ENCODE measurements at regions not wholly inside any gene's neighbourhood (a gene's known extent, or its start where the extent isn't known, plus 50 kb on each side); places are given as distances from the start of the nearest gene placed in this dataset.

DNA sequence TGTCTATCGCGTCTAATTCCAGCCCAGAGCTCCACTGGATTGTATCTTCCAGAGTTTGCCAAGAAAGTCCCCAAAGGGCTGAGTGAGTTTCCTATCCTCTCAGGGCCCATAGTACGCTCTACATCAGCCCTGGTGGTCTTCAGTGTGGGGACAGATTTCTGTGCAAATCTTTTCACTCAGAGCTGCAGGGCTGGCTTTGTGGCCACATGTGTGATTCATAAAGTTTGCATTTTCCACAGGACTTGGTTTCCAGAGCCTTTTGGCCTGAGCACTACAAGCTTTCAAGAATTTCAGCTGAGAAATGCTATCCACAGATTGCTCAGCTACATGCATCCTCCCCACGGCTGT is 76.7 kb upstream of the CXCL14 start:
- no peaks in the 10 kb centered on the region for H3K9me3 ChIP-seq (ENCODE audit: insufficient read depth, low read length, severe bottlenecking)

DNA sequence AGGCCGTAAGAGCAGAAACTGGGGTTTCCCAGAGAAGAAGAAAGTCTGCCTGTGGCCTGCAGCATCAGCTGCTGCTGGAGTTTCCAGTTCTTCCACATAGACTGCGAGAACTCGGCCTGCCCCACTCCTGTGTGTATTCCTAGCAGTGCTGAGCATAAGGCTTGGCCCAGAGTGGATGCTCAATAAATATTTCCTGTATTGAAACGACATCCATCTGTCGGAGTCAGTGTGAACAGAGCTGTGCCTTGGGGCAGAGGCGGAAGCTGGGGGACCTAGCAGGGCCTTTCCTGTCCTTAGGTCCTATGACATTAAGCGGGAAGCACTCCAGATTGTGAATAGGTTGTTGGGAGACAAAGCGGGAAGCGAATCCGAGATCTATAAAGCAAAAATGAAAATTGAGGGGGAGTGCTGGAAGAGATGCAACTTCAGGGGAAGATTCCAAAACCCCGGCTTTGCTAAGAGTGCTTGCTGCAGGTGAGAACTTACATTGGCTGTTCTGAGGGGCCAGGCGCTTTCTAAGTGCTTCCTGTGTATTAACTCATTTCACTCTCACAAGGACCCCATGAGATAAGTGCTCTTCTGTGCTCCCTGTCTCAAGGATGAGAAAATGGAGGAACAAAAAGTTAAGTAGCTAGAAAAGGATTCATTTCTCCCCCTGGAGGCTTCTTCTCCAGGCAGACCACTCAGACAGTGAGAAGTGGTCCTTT is 76.1 kb upstream of the CXCL14 start:
- no peak overlapping the region for H2AFZ ChIP-seq (ENCODE audit: low read depth, low read length)
- no peaks in the 10 kb centered on the region for H3K36me3 ChIP-seq (ENCODE audit: insufficient read depth, low read length)
- DNase-seq (no peak), ATAC-seq (ENCODE audit: insufficient read depth, low read depth) (no peak)
- H3K4me2 ChIP-seq (ENCODE audit: insufficient read depth, low read length), result no peak overlapping the region
- peaks cover 9% of the 10 kb centered on the region for H3K27me3 ChIP-seq (ENCODE audit: insufficient read depth, low read length, poor library complexity)
- H3K27ac ChIP-seq (ENCODE audit: low read length), result no peak overlapping the region
- H3K79me2 ChIP-seq (ENCODE audit: insufficient read depth, low read length), result no peaks in the 10 kb centered on the region
- no peaks in the 10 kb centered on the region for H3K4me1 ChIP-seq (ENCODE audit: insufficient read depth, low read length)
- TF ChIP-seq EZH2 (IDR thresholded peaks at IDR 0.05; ENCODE audit: borderline replicate concordance, low read depth, low read length, severe bottlenecking), result no peak
- TF ChIP-seq, protein P1, sequence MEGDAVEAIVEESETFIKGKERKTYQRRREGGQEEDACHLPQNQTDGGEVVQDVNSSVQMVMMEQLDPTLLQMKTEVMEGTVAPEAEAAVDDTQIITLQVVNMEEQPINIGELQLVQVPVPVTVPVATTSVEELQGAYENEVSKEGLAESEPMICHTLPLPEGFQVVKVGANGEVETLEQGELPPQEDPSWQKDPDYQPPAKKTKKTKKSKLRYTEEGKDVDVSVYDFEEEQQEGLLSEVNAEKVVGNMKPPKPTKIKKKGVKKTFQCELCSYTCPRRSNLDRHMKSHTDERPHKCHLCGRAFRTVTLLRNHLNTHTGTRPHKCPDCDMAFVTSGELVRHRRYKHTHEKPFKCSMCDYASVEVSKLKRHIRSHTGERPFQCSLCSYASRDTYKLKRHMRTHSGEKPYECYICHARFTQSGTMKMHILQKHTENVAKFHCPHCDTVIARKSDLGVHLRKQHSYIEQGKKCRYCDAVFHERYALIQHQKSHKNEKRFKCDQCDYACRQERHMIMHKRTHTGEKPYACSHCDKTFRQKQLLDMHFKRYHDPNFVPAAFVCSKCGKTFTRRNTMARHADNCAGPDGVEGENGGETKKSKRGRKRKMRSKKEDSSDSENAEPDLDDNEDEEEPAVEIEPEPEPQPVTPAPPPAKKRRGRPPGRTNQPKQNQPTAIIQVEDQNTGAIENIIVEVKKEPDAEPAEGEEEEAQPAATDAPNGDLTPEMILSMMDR (IDR thresholded peaks at IDR 0.05; ENCODE audit: borderline replicate concordance, extremely low read depth, low read length, poor library complexity, severe bottlenecking), result no peak
- H4K20me1 ChIP-seq (ENCODE audit: insufficient read depth, low read length), result no peaks in the 10 kb centered on the region
- H3K4me3 ChIP-seq (ENCODE audit: low read depth in 1 of 2, low read length in 2 of 2), result no peak overlapping the region
- H3K9me3 ChIP-seq (ENCODE audit: insufficient read depth, low read length, severe bottlenecking), result no peaks in the 10 kb centered on the region
- no peak overlapping the region for H3K9ac ChIP-seq (ENCODE audit: low read depth, low read length)

More for the DNA sequence above, 76.7 kb upstream of the CXCL14 start:
- ATAC-seq (ENCODE audit: insufficient read depth, low read depth), result no peak
- no peak overlapping the region for H2AFZ ChIP-seq (ENCODE audit: low read depth, low read length)
- H4K20me1 ChIP-seq (ENCODE audit: insufficient read depth, low read length), result no peaks in the 10 kb centered on the region
- peaks cover 9% of the 10 kb centered on the region for H3K27me3 ChIP-seq (ENCODE audit: insufficient read depth, low read length, poor library complexity)
- no peak overlapping the region for H3K4me2 ChIP-seq (ENCODE audit: insufficient read depth, low read length)
- no peaks in the 10 kb centered on the region for H3K79me2 ChIP-seq (ENCODE audit: insufficient read depth, low read length)
- TF ChIP-seq, protein P1 (IDR thresholded peaks at IDR 0.05; ENCODE audit: borderline replicate concordance, extremely low read depth, low read length, poor library complexity, severe bottlenecking), result no peak
- TF ChIP-seq EZH2 (IDR thresholded peaks at IDR 0.05; ENCODE audit: borderline replicate concordance, low read depth, low read length, severe bottlenecking), result no peak
- H3K4me1 ChIP-seq (ENCODE audit: insufficient read depth, low read length), result no peaks in the 10 kb centered on the region
- no peak overlapping the region for H3K4me3 ChIP-seq (ENCODE audit: low read depth in 1 of 2, low read length in 2 of 2)
- no peak overlapping the region for H3K27ac ChIP-seq (ENCODE audit: low read length)
- DNase-seq, result no peak
- H3K9ac ChIP-seq (ENCODE audit: low read depth, low read length), result no peak overlapping the region
- no peaks in the 10 kb centered on the region for H3K36me3 ChIP-seq (ENCODE audit: insufficient read depth, low read length)

DNA sequence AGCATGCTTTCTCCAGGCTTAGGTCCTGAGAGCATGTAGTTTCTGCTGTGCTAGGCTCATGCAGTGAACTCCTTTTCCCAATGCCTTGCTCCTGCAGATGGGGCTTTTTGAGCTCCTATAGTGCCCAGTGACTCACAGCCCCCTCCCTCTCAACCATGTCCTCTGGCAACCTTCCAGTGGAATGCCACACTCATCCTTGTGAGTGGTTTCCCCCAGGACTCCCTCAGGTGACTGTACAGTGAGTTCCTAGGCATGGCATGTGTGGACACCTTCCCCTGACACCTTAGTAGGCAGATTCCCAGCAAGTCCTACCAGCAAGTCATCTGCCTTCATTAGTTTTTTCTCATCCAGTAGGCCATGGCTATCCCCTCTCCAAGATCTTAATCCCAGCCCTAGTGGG is 72.4 kb upstream of the CXCL14 start:
- H4K20me1 ChIP-seq (ENCODE audit: insufficient read depth, low read length), result no peaks in the 10 kb centered on the region
- no peaks in the 10 kb centered on the region for H3K4me1 ChIP-seq (ENCODE audit: insufficient read depth, low read length)

More for the DNA sequence above, 72.4 kb upstream of the CXCL14 start:
- H3K79me2 ChIP-seq (ENCODE audit: insufficient read depth, low read length), result no peaks in the 10 kb centered on the region
- H3K27ac ChIP-seq (ENCODE audit: low read length), result no peak overlapping the region
- H3K4me2 ChIP-seq (ENCODE audit: insufficient read depth, low read length), result no peak overlapping the region
- TF ChIP-seq EZH2 (IDR thresholded peaks at IDR 0.05; ENCODE audit: borderline replicate concordance, low read depth, low read length, severe bottlenecking), result no peak
- TF ChIP-seq, protein P1 (IDR thresholded peaks at IDR 0.05; ENCODE audit: borderline replicate concordance, extremely low read depth, low read length, poor library complexity, severe bottlenecking), result no peak
- no peak overlapping the region for H2AFZ ChIP-seq (ENCODE audit: low read depth, low read length)
- H3K27me3 ChIP-seq (ENCODE audit: insufficient read depth, low read length, poor library complexity), result peaks cover 7% of the 10 kb centered on the region
- ATAC-seq (ENCODE audit: insufficient read depth, low read depth), result no peak
- H3K4me3 ChIP-seq (ENCODE audit: low read depth in 1 of 2, low read length in 2 of 2), result no peak overlapping the region
- no peaks in the 10 kb centered on the region for H3K36me3 ChIP-seq (ENCODE audit: insufficient read depth, low read length)
- no peak for DNase-seq
- H3K9ac ChIP-seq (ENCODE audit: low read depth, low read length), result no peak overlapping the region
- no peaks in the 10 kb centered on the region for H3K9me3 ChIP-seq (ENCODE audit: insufficient read depth, low read length, severe bottlenecking)

Measured in DND-41 (cell line).